Endothelial cell of umbilical vein (primary cell): ENCODE measurements at regions not wholly inside any gene's neighbourhood (a gene's known extent, or its start where the extent isn't known, plus 50 kb on each side); places are given as distances from the start of the nearest gene placed in this dataset.
A peak's percentile ranks its signal among the peaks of the same experiment; 100 is the strongest.

Experiments
- EZH2 ChIP-seq: IDR thresholded peaks from 2 replicates; pipeline ENCODE4 v1.6.1; 2012; ENCODE audit warnings: borderline replicate concordance, low read depth, mild to moderate bottlenecking, moderate library complexity, low read length, inconsistent platforms; ENCODE audit not compliant: severe bottlenecking
- POLR2AphosphoS5 ChIP-seq: IDR thresholded peaks from 2 replicates; pipeline ENCODE4 v1.6.1; 2012; ENCODE audit warnings: low read depth, mild to moderate bottlenecking, control low read depth, low read length, moderate library complexity; ENCODE audit not compliant: insufficient read depth
- TF ChIP-seq, protein P1 (sequence below), 2 donors: IDR thresholded peaks; 1 replicate in 1 of 2; 2 replicates in 1 of 2; pipeline ENCODE4 v1.5.1; 2011; ENCODE audit warnings: low read length in 2 of 2, mild to moderate bottlenecking in 2 of 2, moderate library complexity in 2 of 2, control low read depth in 1 of 2, inconsistent platforms in 1 of 2, low read depth in 1 of 2; ENCODE audit not compliant: insufficient read depth in 1 of 2; ENCODE audit errors: extremely low read depth in 1 of 2
- TF ChIP-seq, protein P2 (sequence below): IDR thresholded peaks from 2 replicates; pipeline ENCODE4 v1.6.1; 2011; ENCODE audit not compliant: insufficient read depth, insufficient read length

DNA sequence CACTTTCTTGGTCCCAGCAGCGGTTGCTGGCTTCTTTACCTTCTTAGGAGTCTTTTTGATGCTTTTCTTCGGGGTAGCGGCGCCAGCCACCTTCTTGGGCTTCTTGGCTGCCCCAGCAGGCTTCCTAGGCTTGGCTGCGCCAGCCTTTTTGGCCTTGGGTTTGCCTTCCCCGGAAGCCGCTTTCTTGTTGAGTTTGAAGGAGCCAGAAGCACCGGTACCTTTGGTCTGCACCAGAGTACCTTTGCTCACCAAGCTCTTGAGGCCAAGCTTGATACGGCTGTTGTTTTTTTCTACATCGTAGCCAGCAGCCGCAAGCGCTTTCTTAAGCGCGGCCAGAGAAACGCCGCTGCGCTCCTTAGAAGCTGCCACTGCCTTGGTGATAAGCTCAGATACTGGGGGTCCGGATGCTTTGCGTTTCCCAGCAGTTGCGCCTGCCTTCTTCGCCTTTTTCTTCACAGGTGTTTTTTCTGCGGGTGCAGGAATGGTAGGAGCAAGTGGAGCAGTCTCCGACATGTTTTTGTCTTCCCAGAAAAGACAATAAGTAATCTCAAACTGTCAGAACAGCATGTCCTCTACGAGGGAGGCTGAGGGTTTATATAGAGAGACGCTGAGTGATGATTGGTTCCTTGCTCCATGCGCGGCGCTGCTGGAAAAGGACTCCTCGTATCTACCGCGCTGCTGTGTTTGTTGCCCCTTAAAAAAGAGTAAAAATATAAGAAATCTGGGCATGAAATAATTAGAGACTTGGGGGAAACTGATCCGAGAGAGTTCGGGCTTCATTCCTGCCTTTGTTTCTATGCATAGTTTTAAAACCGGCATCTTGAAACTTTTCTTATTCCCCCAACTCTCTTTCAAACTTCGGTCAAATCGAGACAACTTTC is 130.3 kb upstream of the BTN3A2 start:
- TF ChIP-seq, protein P1, sequence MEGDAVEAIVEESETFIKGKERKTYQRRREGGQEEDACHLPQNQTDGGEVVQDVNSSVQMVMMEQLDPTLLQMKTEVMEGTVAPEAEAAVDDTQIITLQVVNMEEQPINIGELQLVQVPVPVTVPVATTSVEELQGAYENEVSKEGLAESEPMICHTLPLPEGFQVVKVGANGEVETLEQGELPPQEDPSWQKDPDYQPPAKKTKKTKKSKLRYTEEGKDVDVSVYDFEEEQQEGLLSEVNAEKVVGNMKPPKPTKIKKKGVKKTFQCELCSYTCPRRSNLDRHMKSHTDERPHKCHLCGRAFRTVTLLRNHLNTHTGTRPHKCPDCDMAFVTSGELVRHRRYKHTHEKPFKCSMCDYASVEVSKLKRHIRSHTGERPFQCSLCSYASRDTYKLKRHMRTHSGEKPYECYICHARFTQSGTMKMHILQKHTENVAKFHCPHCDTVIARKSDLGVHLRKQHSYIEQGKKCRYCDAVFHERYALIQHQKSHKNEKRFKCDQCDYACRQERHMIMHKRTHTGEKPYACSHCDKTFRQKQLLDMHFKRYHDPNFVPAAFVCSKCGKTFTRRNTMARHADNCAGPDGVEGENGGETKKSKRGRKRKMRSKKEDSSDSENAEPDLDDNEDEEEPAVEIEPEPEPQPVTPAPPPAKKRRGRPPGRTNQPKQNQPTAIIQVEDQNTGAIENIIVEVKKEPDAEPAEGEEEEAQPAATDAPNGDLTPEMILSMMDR (IDR thresholded peaks at IDR 0.05; ENCODE audit: extremely low read depth in 1 of 2, insufficient read depth in 1 of 2, low read depth in 1 of 2, low read length in 2 of 2), result no peak
- TF ChIP-seq, protein P2, sequence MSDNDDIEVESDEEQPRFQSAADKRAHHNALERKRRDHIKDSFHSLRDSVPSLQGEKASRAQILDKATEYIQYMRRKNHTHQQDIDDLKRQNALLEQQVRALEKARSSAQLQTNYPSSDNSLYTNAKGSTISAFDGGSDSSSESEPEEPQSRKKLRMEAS, result peak; percentile 34
- TF ChIP-seq EZH2, result no peak
- peak; percentile 16 for TF ChIP-seq POLR2AphosphoS5
